ENCODE measurements at regions not wholly inside any gene's neighbourhood (a gene's known extent, or its start where the extent isn't known, plus 50 kb on each side); places are given as distances from the start of the nearest gene placed in this dataset.

GRCh38 chr12:105916760-105917039 lies 222.1 kb downstream of the NUAK1 start:
- H3K27me3 ChIP-seq = no peaks in the 10 kb centered on the region
- DNase-seq (ENCODE audit: extremely low spot score) = no peak
- no peak overlapping the region for H3K27ac ChIP-seq (replicated peaks in 1 of 4)
- H3K9me3 ChIP-seq = no peaks in the 10 kb centered on the region
- peaks cover 0 to 7% (median 2%) of the 10 kb centered on the region in 4 donors for H3K4me1 ChIP-seq
- no peaks in the 10 kb centered on the region for H3K36me3 ChIP-seq
- intact Hi-C loops (cut with DNase I) = no loop called here
- no peak overlapping the region for H3K4me3 ChIP-seq
- TF ChIP-seq POLR2A (IDR thresholded peaks at IDR 0.05; ENCODE audit: low read depth) (no peak), CTCF (IDR thresholded peaks at IDR 0.05) (no peak), POLR2AphosphoS5 (IDR thresholded peaks at IDR 0.05) (no peak), EP300 (IDR thresholded peaks at IDR 0.05) (no peak)

DNA sequence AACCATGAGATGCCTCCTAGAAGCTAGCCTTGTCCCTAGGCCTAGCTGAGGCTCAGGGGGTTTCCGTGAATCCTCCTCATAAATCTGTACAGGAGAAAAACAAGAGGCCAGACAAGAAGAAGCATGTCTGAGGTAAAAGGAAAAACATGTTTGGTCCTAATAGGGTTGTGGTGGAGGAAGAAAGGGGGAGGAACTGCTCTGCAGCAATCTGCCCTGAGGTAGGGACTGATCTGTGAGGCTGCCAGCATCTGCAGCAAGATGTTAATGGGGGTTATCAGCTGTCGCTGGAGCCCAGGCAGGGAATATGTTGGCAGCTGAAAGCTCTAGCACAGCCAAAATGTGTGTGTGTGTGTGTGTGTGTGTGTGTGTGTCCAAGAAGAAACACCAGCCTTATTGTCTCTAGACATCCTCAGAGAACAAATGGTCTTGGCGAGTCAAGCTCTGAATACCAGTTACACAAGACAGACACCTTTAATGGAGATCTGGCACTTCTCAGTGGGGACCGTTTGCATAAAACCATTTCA lies 218.5 kb downstream of the NUAK1 start:
- Histone ChIP-seq H3K4me3 (no peak overlapping the region), H3K9me3 (no peaks in the 10 kb centered on the region), H3K4me1 (peaks cover 0 to 11% (median 4%) of the 10 kb centered on the region in 4 donors), H3K27me3 (no peaks in the 10 kb centered on the region), H3K27ac (replicated peaks in 1 of 4) (no peak overlapping the region), H3K36me3 (no peaks in the 10 kb centered on the region)
- intact Hi-C loops (cut with DNase I) = no loop called here
- DNase-seq (ENCODE audit: extremely low spot score) = no peak
- WGBS = 64% methylated on average over 4 of the region's 4 CpGs
- no peak for TF ChIP-seq POLR2A (IDR thresholded peaks at IDR 0.05; ENCODE audit: low read depth)
- TF ChIP-seq EP300 (IDR thresholded peaks at IDR 0.05) = no peak
- TF ChIP-seq POLR2AphosphoS5 (IDR thresholded peaks at IDR 0.05) = no peak
- no peak for TF ChIP-seq CTCF (IDR thresholded peaks at IDR 0.05)

DNA sequence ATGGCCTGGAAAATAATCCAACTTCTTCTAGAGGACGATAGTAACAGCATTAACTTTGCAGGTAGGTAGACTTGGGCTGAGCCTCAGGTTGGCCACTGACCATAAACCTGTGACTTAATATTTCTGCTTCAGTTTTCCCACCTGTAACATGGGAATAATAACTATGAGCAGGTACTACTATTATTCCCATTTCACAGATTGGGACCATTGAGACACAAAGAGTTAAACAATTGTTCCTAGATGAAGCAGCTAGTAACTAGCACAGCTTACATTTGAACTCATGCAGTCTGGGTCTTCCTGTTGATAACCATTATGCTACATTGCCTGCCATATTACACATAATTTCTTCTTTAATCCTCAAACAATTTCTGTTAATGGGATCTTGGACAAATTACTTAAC lies 217.7 kb downstream of the NUAK1 start:
- H3K9me3 ChIP-seq = no peaks in the 10 kb centered on the region
- WGBS = 92% methylated on average over 1 of the region's 1 CpG
- H3K27ac ChIP-seq (replicated peaks in 1 of 4) = no peak overlapping the region
- peaks cover 0 to 11% (median 4%) of the 10 kb centered on the region in 4 donors for H3K4me1 ChIP-seq
- no peak overlapping the region for H3K4me3 ChIP-seq
- TF ChIP-seq CTCF (IDR thresholded peaks at IDR 0.05) (no peak), EP300 (IDR thresholded peaks at IDR 0.05) (no peak), POLR2A (IDR thresholded peaks at IDR 0.05; ENCODE audit: low read depth) (no peak), POLR2AphosphoS5 (IDR thresholded peaks at IDR 0.05) (no peak)
- intact Hi-C loops (cut with DNase I) = no loop called here
- no peaks in the 10 kb centered on the region for H3K36me3 ChIP-seq
- H3K27me3 ChIP-seq = no peaks in the 10 kb centered on the region
- DNase-seq (ENCODE audit: extremely low spot score) = no peak

DNA sequence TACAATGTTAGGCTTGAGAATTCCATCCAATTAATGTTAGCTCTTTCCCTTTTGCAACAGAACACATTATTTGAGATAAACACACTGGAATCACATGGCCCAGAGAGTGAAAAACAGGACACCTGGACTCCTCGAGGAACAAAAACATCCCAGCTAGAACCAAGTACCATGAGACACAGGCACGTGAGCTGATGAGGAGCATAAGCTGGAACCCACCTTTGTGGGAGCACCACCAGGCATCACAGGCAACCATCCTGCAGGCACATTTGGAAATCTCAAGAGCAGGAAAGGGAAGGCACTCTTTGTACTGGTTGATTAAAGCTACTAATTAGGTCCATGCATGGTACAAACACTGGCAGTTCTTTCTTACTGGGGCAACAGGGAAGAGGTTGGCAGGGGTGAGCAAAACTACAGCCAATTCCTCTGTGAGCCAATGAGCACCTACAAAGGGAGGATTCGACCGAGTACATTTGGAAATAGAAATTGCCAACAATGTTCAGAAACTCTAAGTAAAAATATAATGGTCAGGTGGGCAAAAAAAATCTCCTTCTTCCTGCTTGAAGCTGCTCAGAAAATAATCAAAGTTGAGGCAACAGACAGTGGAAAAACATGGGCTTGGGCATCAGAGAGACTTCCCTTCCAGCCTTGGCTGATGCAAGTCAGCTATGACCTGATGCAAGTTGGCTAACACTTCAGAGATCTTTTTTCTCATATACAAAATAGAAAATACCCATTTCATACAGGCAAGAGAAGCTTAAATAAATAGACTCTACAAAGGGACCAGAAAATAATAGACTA lies 216.7 kb downstream of the NUAK1 start:
- TF ChIP-seq POLR2AphosphoS5 (IDR thresholded peaks at IDR 0.05) = no peak
- TF ChIP-seq CTCF (IDR thresholded peaks at IDR 0.05) = no peak
- no peak for TF ChIP-seq POLR2A (IDR thresholded peaks at IDR 0.05; ENCODE audit: low read depth)
- no peak for TF ChIP-seq EP300 (IDR thresholded peaks at IDR 0.05)

More for the DNA sequence above, 216.7 kb downstream of the NUAK1 start:
- whole genome bisulfite sequencing = 93% methylated on average over 4 of the region's 4 CpGs
- Histone ChIP-seq H3K27me3 (no peaks in the 10 kb centered on the region), H3K4me3 (no peak overlapping the region), H3K36me3 (no peaks in the 10 kb centered on the region), H3K4me1 (peaks cover 0 to 11% (median 4%) of the 10 kb centered on the region in 4 donors), H3K9me3 (no peaks in the 10 kb centered on the region), H3K27ac (replicated peaks in 1 of 4) (no peak overlapping the region)
- intact Hi-C loops (cut with DNase I) = no loop called here
- DNase-seq (ENCODE audit: extremely low spot score) = no peak

Measured in esophagus muscularis mucosa (tissue), 4 donors.